ENCODE measurements at regions not wholly inside any gene's neighbourhood (a gene's known extent, or its start where the extent isn't known, plus 50 kb on each side); places are given as distances from the start of the nearest gene placed in this dataset.
"Not testable (repeated sequence)": the region's sequence is repeated elsewhere in the genome, so short reads cannot be mapped to it uniquely, and the experiment has no call there.

DNA sequence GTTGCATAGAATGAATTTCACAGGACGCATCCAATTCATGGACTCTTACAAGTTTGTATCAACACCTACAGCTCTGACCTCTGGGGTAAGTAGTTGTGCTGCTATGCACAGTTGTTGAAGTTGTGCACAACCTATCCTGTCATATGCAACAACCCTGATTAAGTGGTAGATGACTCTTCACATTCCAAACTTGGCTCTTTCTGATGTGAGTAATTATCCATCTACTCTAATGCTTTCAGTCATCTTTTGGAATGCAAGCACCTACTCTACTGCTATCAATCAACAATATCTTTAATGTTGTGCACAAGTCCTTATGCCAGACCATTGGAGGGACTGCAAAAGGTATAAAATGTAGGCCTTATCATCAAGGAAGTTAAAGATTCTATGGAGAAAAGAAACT lies 921.4 kb downstream of the MCTP2 start:
- DNase-seq, result no peak

DNA sequence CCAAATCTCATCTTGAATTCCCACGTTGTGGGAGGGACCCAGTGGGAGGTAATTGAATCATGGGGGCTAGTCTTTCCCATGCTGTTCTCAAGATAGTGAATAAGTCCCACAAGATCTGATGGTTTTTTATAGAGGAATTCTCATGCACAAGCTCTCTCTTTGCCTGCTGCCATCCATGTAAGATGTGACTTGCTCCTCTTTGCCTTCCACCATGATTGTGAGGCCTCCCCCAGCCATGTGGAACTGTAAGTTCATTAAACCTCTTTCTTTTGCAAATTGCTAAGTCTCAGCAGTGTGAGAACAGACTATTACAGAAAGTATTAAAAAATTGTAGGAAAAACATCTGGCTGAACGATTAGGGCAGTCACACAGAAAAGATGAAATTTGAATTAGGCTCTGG lies 921.8 kb downstream of the MCTP2 start:
- DNase-seq, result not testable (repeated sequence)

DNA sequence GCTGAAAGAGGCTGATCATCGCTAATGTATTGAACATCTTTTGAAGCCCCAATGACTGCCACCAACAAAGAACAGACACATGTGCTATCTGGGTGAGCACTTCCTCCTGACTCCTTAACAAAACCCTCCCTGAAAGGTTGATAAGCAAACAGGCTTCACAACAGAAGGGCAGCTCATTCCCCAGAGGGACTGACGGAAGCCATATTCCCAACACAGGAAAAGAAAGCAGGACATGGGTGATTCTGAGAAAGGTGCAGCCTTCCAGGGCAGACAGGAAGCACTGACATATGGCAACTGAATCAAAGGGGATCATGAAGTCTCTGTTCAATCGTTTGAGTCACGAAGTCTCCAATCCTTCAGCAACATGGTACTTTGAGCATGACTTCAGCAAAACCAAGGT lies 929.0 kb downstream of the MCTP2 start:
- DNase-seq, result no peak

DNA sequence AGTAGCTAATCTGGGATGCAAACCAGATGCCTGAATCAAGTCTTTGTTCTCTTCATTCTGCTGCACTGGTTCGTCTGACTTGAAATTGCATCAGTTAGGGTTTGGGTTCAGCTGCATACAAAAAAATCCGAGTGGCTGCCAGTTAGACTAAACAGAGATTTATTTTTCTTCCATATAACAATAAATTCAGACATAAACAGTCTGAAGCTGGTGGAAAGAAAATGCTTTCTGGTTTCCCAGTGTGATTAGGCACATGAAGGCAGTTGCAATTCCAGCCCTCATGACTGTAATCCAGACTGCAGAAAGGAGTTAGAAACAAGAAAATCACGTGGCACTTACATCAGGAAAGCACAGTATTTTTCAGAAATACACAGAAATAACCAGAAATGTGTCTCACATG lies 930.7 kb downstream of the MCTP2 start:
- no peak for DNase-seq

DNA sequence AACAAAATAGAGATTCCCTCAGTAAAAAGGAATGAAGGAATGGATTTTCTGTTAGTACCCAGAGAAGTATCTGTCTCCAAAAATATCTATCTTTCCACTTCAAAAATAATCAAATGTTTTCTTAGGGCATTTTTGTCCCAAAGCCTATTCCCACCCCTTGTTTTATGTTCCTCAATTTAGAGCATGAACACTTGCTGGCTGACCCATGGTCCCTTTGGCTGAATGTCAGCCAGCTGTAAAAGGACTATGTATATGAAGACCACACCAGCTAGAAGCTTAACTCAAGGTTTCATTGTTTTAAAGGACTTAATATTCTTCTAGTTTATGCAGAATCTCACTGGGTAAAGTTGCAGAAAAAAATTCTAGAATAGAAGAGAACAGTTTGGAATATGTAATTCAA lies 931.2 kb downstream of the MCTP2 start:
- no peak for DNase-seq

DNA sequence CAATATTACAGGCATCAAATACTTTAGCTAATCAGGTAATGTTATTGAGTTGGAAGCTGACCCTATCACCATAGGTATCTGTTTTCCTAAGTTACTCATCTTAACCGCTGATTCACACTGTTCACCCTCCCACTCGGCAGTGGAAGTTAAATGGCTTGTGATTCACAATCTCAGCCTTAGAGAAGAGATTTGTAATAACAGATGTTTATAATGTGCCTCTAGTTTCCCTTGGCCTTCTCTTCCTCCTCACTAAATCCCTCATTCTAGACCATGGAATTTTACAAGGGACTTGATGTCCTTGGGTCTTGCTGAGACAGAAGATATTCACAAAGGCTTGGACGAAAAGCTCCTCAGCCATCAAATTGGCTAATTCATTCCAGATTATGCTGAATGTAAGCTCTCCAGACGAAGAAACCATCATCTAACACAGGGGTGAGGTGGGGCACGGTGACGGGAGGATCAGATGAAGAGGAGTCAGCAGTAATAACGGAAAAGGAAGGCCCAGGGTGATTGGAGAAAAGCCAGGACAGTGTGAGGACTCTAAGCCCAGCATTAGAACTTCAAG lies 931.7 kb downstream of the MCTP2 start:
- DNase-seq, result no peak

DNA sequence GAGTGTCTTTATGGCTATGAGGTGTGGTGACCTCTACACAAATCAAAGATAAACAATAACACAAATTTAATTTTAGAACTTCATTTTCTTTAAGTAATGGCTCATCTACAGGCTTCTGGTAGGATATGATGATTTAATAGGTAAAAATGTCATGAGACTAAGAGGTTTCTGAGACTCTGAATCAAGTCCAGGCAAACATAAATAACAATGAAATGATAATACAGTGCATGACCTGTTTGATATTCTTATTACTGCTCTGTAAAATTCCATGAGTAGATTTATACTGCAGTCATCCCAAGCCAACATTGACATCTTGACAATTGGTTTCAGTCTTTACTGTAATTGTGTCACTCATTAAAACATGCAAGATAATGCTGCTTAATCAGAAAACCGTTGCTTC lies 936.8 kb downstream of the MCTP2 start:
- DNase-seq, result no peak

DNA sequence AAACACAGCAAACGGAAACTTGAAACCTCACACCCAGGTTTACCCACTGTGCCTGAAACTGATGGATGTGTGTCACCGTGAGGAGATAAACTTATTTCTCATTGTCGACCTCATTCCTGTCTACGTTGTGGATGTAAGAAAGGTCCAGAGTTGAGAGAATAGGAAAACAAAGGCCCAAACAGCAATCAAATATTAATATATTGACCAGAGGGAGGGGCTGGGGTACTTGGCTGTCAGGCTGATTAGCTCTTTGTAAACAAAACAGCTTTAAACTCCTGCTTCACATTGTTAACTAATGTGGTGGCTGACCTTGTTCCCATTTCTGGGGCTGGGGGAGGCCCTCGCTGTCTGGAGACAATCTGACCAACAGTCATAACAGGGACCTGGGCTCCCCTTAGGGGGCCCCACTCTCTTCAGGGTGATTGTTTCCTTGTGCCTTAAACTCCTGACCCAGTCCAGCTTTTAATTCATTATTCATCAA lies 937.6 kb downstream of the MCTP2 start:
- no peak for DNase-seq

DNA sequence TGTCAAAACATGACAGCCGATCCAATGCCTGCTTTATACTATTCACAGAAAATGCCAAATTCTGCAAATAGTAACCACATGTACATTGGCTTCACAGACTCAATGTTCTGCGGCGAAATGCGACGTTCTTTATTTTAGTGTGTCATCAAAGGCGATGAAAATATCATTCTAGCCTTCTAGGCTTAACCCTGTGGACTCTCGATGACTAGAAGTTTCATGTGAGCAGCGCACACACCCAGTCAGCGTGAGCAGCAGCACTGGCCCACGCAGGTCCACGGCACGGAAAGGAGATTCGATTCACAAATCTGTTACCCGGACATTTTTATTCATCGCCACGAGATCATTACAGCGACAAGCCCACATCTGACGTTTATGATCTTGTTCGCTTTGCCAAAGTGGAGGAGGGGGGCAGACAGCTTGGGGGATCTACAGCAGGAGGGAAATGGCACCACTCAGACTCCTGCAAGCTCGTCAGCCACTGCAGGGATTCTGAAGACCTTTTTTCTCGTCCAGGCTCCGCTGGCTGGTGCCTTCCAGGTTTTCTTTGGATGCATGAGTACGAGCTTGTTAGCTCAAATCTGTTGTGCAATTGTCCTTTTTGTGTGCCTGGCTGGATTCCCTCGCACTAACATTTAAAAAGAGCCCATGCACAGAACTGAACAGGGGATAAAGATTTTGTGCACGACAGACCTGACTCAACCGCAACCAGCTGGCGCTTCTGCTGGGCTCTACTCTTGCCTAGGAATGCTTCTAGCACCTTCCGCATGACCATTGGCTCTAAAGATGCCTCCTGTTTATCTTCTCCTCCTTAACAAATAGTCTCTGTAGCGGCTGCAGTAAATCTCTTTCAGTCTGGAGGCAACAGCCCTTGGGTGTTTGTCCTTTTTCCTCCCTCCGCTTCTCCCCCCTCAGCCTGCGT lies 938.4 kb downstream of the MCTP2 start:
- no peak for DNase-seq

DNA sequence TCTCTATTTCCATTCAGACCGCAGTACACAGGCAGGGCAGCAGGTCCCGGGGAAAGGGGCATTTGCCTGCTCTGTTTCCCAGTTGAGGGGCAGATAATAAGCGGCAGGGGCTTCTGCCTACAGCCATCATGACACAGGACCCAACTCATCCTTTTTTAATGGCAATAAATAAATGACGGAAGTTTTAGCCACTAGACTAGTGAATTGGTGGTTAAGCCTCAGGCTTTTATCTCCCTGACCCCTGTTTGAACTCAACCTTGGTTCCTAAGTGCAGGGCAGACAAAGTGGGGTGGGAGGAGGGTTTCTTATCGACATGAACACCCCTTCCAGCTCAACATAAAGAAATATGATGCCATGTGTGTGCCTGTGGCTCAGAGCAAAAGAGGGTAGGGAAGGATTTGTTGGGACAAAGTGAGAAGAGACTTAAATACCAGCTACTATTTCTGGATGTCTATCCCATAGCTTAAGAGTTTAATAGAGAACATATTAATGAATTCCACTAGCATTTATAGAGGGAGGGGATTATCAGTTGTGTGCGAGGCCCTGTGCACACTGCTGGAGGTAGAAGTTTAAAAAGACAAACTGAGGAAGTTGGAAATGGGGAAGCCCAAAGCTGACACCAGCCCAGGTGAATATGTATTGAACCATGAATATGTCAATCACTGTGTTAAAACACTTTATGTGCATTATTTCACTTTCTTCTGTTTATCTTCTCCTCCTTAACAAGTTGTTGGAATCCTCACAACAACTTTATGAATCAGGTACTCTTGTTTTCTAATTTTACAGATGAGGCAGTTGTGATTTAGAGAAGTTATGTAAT lies 939.4 kb downstream of the MCTP2 start:
- DNase-seq, result no peak

DNA sequence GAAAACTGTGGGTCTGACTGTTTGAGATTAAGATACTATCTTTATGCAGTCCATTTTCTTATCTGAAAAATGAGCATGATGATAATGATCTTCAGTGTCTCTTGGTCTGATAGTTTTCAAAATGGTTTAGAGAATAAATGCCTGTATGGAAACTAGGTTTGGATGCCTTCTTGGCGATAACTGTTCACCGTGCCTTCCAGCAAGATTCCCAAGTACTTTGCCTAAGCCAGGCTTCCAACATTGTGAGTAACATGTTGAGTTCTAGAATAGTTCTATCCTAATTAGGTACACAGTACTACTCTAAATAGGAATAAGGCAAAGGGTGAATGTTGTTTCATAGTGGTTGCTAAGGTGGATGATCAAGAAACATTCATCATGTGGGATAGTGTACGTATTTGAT lies 940.2 kb downstream of the MCTP2 start:
- no peak for DNase-seq

DNA sequence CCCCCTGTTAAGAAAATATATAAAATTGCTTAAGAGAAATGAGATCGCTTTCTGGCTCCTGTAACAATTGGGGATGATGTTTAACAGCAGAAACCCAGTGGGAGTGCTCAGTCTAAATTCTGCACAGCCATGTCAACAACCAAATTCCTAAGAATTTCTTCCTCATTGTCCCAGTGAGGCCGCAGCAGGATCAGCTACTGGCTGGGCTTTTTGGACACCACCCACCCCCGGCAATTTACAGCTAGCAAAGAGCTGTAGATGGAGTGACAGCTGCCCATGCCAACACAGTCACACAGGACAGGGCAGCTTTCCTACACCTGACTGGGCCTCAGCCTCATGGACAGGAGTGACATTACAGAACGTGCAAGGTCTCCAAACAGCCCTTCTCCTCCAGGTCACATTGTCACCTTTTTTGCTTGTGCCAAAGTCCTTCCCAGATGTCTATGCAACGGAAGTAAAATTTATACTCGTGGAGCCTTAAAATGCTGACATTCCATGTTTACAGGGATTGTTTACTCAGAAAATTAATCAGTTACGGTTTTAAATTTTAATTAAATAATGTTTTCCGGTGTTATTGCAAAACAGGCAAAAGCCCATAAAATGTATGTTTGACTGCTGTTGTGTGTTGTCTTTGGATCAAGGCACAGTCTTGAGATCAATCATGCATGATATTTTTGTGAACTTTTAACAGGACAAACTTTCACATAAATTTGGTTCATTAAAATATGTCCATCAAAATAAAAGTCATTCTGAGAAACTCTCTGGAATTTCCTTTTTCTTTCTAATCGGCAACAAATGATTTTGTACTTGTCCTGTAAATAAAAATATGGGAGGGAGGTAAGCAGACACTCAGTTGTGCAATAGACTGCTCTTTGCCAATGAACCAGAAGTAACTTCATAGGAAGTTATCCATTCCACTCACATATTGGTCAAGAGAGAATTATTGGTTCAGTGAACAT lies 943.2 kb downstream of the MCTP2 start:
- DNase-seq, result no peak

DNA sequence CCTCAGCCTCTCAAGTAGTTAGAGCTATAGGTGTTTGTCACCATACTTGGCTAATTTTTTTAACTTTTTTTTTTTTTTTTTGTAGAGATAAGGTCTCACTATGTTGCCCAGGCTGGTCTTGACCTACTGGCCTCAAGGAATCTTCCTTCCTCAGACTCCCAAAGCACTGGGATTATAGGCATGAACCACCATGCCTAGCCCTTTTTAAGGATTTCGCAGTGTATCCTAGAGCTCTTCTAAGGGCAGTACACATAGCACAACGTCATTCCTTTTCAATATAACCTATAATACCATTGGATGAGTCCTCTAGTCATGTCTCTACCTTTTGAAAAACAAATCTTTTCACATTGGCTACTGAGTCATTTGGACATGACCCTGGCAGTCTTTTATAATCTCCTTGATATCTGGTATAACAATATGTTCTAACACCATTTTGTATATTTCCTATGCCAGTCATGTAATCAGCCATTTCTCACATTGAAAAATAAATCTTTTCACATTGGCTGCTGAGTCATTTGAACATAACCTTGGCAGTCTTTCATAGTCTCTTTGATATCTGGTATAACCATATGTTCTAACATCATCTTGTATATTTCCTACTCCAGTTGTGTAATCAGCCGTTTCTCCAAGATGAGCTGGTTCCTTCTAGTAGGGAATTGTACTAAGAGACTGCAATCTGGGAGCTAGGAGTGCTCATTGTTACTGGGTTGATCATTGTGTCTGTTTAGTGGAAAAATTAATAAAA lies 944.7 kb downstream of the MCTP2 start:
- DNase-seq, result no peak

DNA sequence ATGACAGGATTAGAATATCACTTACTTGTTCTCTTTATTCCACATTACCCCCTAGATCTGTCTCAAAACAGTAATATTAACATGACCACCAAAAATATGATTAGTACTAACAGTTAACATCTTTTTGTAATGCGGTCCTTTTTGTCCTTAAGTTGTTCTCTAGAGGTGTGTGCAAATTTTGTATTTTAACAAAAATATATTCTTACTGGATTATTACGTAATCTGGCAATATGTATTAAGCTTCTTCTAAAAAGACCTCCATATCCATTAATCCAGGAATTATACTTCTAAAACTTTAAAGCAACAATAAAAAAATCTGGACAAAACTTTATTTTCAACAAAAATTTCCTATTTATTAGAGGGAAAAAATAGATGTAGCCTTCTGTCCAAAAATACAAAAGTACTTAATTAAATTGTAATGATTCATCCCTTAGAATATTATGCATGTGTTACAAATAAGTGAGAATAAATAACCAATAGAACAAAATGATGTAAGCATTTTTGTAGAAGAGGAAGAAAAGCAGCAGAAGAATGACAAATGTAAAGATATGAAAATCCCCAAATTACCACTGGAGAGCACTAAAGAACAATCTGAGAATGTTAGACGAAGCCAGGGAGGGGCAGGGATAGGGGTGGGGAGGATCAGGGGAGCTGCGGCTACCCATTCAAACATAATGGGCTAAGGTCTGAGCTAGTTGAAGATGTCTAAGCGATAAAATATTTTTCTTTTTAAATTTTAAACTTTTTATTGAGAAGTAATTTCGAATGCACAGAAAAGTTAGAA lies 945.6 kb downstream of the MCTP2 start:
- DNase-seq, result no peak

DNA sequence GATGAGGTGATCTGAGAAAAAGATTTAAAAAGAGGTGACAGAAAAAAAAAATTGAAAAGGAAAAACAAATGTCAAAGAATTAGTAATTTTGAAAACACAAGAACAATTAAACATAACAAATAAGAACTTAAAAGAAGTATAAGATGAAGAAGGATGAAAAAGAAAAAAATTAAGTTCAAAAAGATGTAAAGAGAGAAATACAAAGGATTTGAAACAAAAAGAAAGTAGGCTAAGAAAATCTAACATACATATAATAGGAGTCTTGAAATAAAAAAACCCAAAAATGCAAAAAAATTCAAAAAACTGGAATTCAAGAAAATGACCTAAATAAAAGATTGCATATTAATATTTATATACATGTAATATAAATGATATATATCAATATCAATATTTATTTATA lies 949.2 kb downstream of the MCTP2 start:
- no peak for DNase-seq

DNA sequence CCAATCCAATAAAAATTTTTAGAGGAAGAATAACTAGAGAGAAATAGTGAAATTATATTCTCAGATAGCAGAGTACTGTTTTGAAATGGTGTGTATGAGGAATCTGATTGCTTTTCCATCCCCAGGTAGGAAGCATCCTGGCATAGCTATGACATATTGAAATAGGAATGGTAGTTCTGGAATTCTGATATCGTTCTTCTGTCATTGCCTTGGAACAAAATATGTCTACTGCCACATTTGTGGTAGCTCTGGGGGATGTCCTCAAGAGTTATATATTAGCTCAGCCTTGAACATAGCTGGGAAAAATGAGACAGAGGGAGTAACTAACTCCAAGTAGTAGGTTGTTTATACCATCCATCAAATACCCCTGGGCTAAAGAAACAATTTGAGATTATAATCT lies 950.7 kb downstream of the MCTP2 start:
- no peak for DNase-seq

DNA sequence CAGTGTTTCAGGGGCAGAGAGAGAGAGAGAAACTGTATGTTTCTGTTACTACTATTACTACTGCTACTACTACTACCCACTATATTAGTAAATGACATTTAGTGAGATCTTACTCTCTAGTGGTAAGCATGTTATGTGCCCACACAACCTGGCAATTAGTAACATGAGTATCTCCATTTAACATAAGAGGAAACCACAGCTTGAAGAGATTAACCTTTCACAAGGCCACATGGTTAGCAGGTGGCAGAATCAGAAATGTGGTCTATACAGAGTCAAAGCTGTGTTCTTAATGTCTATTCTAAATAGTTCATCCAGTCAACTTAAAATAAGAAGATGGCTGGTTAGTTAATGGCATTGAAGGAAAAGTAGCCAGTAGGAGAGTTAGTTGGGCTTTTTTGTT lies 961.6 kb downstream of the MCTP2 start:
- no peak for DNase-seq

DNA sequence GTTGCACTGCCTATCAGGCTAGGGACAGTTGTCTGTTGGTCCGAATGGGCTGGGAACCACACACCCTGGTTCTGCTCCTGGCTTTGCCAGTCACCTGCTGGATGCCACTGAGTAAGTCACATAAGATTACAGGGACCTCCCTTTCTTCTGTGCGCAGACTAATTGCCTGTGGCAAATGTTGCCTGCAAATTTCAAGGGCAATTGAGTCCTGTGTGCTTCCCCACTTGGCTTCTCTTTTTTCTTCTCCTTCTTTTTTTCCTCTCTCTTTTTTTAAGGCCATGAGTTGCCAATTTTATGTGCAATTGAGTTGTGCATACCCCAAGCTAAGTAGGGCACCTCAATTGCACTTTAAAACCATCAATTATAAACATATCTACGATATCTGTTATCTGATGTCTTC lies 963.4 kb downstream of the MCTP2 start:
- no peak for DNase-seq

DNA sequence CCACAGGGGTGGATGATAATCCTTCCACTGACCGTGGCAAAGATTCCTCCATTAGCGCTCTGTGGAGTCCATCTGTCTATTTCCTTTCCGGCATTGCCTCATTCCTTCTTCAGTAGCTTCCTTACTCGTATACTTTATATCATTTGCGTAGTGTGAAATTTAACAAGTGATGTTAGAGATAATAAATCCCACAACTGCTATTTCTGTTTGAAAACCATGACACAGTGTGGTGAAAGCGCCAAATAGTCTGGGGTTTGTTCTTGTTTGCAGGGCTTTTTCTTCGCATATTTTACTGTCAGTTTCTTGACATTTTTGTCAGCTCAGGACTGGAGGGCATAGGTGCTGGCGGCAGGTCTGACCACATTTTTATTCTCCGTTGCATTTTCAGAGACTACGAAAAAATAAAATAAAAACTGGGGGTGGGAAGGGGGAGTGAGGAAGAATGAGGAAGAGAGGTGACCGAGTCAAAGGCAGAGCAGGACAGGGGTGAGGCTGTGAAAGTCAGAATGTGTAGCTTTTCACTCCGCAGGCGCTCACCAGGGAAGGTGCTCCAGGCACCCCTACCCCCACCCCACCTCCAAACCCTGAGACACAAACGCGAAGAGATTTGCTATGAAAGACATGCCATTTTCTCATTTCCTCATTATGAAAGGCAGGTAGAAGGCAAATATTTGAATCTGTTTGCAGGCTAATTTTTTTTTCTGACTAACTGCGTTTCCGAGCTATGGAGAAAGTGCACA lies 965.0 kb downstream of the MCTP2 start:
- no peak for DNase-seq

Measured in stimulated activated CD4-positive, alpha-beta T cell treated with anti-CD3 and anti-CD28 coated beads, Interleukin-4, amount 100 ng/mL, for 1 hour (primary cell).